Vagina (tissue), 2 donors: ENCODE measurements at regions not wholly inside any gene's neighbourhood (a gene's known extent, or its start where the extent isn't known, plus 50 kb on each side); places are given as distances from the start of the nearest gene placed in this dataset.

Source experiments
- DNase-seq, 2 donors: peaks; one replicate each; pipeline ENCODE4 v3.0.0-alpha.2; 2017; ENCODE audit errors: extremely low spot score in 2 of 2
- H3K27ac ChIP-seq: fragments of 200-600 bp; sonication (generic); one replicate; pipeline ENCODE4 v1.5.1; 2019
- H3K27me3 ChIP-seq: fragments of 200-600 bp; sonication (generic); one replicate; pipeline ENCODE4 v1.5.1; 2019
- H3K36me3 ChIP-seq, 2 donors: fragments of 200-600 bp; sonication (generic); one replicate each; pipeline ENCODE4 v1.5.1; 2017 to 2019
- H3K4me1 ChIP-seq: fragments of 200-600 bp; sonication (generic); one replicate; pipeline ENCODE4 v1.5.1; 2019
- H3K4me3 ChIP-seq, 2 donors: fragments of 200-600 bp; sonication (generic); 1 replicate in 1 of 2; 2 replicates in 1 of 2; pipeline ENCODE4 v1.5.1; 2016 to 2019
- H3K9me3 ChIP-seq: fragments of 200-600 bp; sonication (generic); one replicate; pipeline ENCODE4 v1.5.1; 2019
- CTCF ChIP-seq, 3 experiments: fragments of 450-650 bp in 2 of 3; fragments of 200-600 bp in 1 of 3; sonication (generic) in 1 of 3; IDR thresholded peaks; one replicate each; pipeline ENCODE4 v1.5.1; 2017 to 2019; ENCODE audit warnings: antibody characterized with exemption in 3 of 3, mild to moderate bottlenecking in 2 of 3, moderate library complexity in 2 of 3
- POLR2A ChIP-seq, 2 donors: fragments of 450-650 bp; IDR thresholded peaks; one replicate each; pipeline ENCODE4 v1.6.1; 2017; ENCODE audit warnings: antibody characterized with exemption in 2 of 2, mild to moderate bottlenecking in 2 of 2, moderate library complexity in 2 of 2
- POLR2AphosphoS5 ChIP-seq, 2 donors: sonication (generic); formaldehyde crosslinking; IDR thresholded peaks; one replicate each; pipeline ENCODE4 v1.9.0; 2017; ENCODE audit warnings: antibody characterized with exemption in 2 of 2, mild to moderate bottlenecking in 2 of 2, low read depth in 1 of 2; ENCODE audit not compliant: insufficient read depth in 1 of 2
- intact Hi-C: fragments of 100-400 bp; cut with DNase I; formaldehyde crosslinking; loops from one replicate; pipeline ENCODE4 v1.15.1; 2023

- no peaks in the 10 kb centered on the region for H3K36me3 ChIP-seq
- no peak overlapping the region for H3K27ac ChIP-seq
- no peaks in the 10 kb centered on the region for H3K9me3 ChIP-seq
- no peaks in the 10 kb centered on the region for H3K4me1 ChIP-seq
- H3K27me3 ChIP-seq, result no peaks in the 10 kb centered on the region
- intact Hi-C loops, result no loop called here
- no peak overlapping the region for H3K4me3 ChIP-seq
- TF ChIP-seq POLR2AphosphoS5 (IDR thresholded peaks at IDR 0.05; ENCODE audit: insufficient read depth in 1 of 2, low read depth in 1 of 2) (no peak), CTCF (IDR thresholded peaks at IDR 0.05) (no peak), POLR2A (IDR thresholded peaks at IDR 0.05) (no peak)
- no peak for DNase-seq
Measured at GRCh38 chr5:88488561-88488960, 219.9 kb upstream of the TMEM161B start.

DNA sequence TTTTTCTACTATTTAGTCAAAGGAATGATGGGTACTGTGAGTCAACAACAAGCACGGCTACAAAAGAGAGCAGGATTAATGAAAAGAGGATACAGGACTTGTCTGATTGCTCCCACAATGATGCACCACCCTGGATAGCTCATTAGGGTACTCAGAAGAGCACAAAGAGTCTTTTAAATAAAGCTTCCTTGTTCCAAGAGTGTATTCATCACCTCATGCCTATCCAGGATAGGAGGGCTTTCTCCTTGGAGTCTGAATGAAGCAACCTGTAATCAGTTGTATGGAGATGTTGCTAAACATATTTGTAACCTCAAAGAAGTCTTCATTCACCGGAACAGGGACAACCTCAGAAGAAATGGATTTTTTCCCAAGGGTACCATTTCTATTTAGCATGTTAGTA, 219.5 kb upstream of the TMEM161B start:
- TF ChIP-seq CTCF (IDR thresholded peaks at IDR 0.05), result no peak
- no peak for TF ChIP-seq POLR2AphosphoS5 (IDR thresholded peaks at IDR 0.05; ENCODE audit: insufficient read depth in 1 of 2, low read depth in 1 of 2)
- TF ChIP-seq POLR2A (IDR thresholded peaks at IDR 0.05), result no peak
- Histone ChIP-seq H3K4me1 (no peaks in the 10 kb centered on the region), H3K4me3 (no peak overlapping the region), H3K36me3 (no peaks in the 10 kb centered on the region), H3K9me3 (no peaks in the 10 kb centered on the region), H3K27me3 (no peaks in the 10 kb centered on the region), H3K27ac (no peak overlapping the region)
- no peak for DNase-seq
- intact Hi-C loops, result no loop called here

DNA sequence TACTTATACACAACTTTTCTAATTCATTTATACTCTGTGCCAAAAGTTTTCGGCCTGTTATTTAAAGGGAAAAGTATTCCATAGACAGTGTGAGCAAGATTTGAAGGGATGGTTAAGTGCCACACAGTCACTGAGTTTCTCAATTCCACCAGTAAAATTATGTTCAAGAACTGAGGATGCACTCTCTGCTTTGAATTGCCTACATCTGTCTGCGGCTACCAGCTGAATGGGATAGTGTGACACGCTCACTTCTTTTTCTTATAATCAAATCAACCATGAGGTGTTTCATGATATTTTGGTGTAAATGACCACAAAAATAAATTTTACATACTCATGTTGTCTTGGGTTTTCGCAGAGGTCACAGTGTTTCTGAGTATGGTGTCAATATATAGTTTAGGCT, 218.4 kb upstream of the TMEM161B start:
- no peaks in the 10 kb centered on the region for H3K4me1 ChIP-seq
- no peaks in the 10 kb centered on the region for H3K9me3 ChIP-seq
- no peak for DNase-seq
- no peak overlapping the region for H3K4me3 ChIP-seq
- H3K27me3 ChIP-seq, result no peaks in the 10 kb centered on the region
- no peaks in the 10 kb centered on the region for H3K36me3 ChIP-seq
- no peak overlapping the region for H3K27ac ChIP-seq
- intact Hi-C loops, result no loop called here
- TF ChIP-seq CTCF (IDR thresholded peaks at IDR 0.05) (no peak), POLR2AphosphoS5 (IDR thresholded peaks at IDR 0.05; ENCODE audit: insufficient read depth in 1 of 2, low read depth in 1 of 2) (no peak), POLR2A (IDR thresholded peaks at IDR 0.05) (no peak)

DNA sequence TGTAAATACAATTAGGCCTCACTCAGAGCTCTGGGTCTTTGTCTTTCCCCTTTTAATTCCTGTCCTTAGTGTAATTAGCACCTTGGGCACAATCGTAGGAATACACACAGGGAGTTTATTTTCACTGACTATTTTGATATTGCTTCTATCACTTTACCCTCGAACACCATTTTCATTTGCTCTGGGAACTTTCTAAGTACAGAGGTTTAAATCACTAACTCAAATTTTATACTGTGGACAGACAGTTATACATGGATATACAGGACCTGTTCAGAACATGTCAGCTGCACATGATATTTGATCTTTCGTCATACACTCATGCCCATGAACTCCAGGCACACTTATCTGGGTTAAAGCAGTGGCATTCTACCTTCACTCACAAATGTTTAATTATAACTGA, 217.8 kb upstream of the TMEM161B start:
- TF ChIP-seq CTCF (IDR thresholded peaks at IDR 0.05) (no peak), POLR2A (IDR thresholded peaks at IDR 0.05) (no peak), POLR2AphosphoS5 (IDR thresholded peaks at IDR 0.05; ENCODE audit: insufficient read depth in 1 of 2, low read depth in 1 of 2) (no peak)
- intact Hi-C loops, result no loop called here

DNA sequence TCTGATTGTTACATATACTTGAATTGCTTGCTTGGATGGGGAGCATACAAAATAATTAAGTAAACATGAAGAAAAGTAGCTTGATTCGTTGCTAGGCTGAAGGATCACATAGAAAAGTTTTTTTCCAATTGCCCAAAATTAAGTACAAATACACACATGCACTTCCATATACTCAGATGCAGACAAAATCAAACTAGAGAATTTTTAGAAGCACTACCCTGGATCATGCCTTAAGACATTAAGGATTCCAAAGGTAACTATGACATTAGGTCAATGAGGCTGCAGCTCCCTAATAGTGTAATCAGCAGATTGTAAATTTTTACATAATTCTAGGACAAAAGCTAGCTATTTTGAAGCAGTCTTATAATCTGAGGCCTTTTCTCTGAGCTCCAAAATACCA, 216.9 kb upstream of the TMEM161B start:
- DNase-seq, result no peak
- intact Hi-C loops, result no loop called here
- Histone ChIP-seq H3K9me3 (no peaks in the 10 kb centered on the region), H3K27me3 (no peaks in the 10 kb centered on the region), H3K4me3 (no peak overlapping the region), H3K36me3 (no peaks in the 10 kb centered on the region), H3K27ac (no peak overlapping the region), H3K4me1 (no peaks in the 10 kb centered on the region)
- TF ChIP-seq POLR2AphosphoS5 (IDR thresholded peaks at IDR 0.05; ENCODE audit: insufficient read depth in 1 of 2, low read depth in 1 of 2) (no peak), CTCF (IDR thresholded peaks at IDR 0.05) (no peak), POLR2A (IDR thresholded peaks at IDR 0.05) (no peak)

More for the DNA sequence above, 217.8 kb upstream of the TMEM161B start:
- Histone ChIP-seq H3K36me3 (no peaks in the 10 kb centered on the region), H3K4me3 (no peak overlapping the region), H3K4me1 (no peaks in the 10 kb centered on the region), H3K27ac (no peak overlapping the region), H3K9me3 (no peaks in the 10 kb centered on the region), H3K27me3 (no peaks in the 10 kb centered on the region)
- DNase-seq, result no peak
